HG03045 (cell line): ENCODE measurements at regions not wholly inside any gene's neighbourhood (a gene's known extent, or its start where the extent isn't known, plus 50 kb on each side); places are given as distances from the start of the nearest gene placed in this dataset.

Source experiments
- ATAC-seq: cut with Tn5 transposase; IDR thresholded peaks from one replicate; pipeline ENCODE4 v1.9.1; 2021; ENCODE audit warnings: mild to moderate bottlenecking, moderate library complexity; ENCODE audit not compliant: unreplicated experiment

DNA sequence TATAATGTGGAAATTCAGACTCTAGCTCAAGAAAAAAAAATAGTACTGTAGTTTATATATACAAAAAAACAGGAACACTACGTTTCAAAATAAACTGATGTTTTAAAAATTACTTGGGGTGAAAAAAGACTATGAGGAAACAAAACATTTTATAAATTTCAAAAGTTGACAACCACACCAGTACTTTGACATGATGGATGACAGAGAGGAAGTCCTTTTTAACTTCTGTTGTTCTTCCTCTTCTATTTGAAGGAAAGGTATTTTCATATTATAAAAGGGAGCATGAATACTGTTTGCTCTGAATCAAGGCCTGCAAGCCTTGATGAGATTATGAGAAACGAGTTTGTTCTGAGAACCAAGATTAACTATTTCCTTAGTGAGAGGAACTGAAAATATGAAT is 456.9 kb downstream of the TAF11L14 start:
- no peak for ATAC-seq

- ATAC-seq = no peak
These were observed 457.5 kb downstream of the TAF11L14 start for GRCh38 chr5:18091758-18092157.

GRCh38 chr5:18095061-18095460 is 460.8 kb downstream of the TAF11L14 start:
- no peak for ATAC-seq

GRCh38 chr5:18097817-18098216 is 463.6 kb downstream of the TAF11L14 start:
- ATAC-seq = no peak

- no peak for ATAC-seq
These were observed 464.4 kb downstream of the TAF11L14 start for GRCh38 chr5:18098691-18099090.

DNA sequence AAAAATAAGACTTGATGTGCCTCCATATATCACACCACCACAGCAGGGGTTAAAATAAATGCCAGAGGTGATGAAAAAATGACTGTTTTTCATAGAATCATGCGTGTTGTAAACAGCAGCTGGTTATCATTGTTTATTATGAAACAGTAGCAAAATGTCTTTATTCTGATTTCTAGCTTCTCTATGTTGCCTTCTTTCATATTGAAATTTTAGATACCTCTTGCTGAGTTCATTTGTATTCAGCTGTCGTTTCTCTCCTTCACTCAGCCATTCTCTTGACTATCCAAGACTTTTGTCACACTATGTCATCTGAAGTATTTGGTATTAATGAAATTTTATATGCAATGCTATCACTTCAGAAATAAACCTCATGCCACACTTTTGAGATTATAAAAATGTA is 465.0 kb downstream of the TAF11L14 start:
- no peak for ATAC-seq

- ATAC-seq = no peak
These were observed 467.3 kb downstream of the TAF11L14 start for GRCh38 chr5:18101532-18101931.

DNA sequence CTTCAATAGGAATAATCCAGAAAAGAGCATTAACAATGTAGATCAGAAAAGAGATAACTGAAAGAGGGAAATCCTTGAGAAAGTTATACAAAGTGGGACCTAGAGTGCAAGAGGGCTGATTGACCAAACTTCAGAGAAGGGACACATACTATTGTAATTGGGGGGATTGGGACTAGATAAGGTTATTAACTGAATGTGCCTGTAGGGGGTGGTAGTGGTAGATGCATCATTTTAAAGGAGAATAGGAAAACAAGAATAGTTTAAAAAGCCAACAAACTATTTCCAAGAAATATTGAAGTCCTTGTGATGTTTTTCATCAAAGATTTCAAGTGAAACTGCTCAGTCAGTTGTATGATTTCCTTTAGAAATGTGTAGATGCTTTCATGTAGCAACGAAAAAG is 468.5 kb downstream of the TAF11L14 start:
- no peak for ATAC-seq

GRCh38 chr5:18105449-18105848 is 471.2 kb downstream of the TAF11L14 start:
- no peak for ATAC-seq

DNA sequence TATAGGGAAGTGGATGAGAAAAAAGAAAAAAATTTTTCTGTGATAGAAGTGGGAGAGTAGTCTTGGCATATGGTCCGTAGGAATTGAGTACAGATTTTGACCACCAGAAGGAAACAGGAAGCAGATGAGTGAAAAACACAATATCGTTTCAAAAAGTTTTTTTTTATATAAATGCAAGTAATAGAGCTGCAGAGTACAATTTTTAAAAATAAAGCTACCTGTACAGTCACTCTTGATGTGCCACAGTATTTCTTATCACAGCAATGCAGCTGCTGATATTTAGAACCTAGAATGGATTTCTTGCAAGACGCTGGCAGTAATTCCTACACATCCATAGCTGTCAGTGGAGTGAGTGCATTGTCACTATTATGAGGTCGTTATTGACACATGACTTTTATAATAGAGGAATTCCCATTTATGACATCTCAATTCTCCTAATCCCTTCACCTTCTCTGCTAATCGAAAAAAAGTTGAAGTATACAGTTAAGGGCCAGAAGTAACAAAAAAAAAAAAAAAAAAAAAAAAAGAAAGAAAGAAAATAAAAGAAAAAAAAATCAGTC is 477.7 kb downstream of the TAF11L14 start:
- ATAC-seq = no peak

DNA sequence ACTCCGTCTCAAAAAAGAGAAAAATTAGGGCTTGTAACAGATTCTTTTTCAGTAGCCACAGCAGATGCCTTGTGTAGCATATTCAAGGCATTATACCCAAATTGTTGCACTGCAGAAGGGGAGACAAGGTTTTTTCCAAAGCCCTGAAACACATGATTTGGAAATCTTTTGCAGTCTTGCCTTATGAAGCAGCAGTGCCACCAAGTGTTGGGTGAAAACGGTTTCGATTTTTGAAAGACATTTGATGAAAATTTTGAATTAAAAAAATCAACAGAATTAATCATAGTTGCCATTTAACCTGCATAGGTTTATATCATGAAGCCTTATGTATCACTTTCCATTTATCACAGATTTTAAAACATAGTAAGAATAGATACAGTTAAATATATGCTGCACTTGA is 479.5 kb downstream of the TAF11L14 start:
- ATAC-seq = no peak

DNA sequence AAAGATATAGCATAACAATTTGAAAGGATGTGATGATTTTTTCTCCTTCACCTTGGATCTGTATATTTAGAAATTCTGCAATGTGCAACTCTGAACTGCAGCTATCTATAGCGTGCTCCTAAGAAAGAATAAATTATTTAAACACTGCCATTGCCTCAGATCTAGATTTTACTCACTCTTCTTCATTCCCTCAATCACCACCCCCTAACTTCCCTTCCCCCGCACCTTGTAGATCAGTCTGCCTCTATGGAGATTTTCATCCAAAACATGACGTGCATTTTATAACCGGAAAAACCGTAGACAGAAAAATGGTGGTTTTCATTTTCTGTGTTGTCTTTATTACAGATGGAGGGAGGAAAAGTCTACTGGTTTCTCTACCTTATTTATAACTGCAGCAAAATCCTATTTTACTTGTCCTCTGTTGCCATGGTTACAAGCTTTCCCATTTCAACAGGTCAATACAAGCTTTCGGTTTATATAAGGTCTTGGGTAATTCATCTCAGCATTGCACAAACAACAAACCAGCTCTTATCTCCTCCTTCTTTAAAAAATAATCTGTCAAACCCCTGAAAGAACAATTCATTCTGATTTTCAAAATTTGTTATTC is 480.0 kb downstream of the TAF11L14 start:
- no peak for ATAC-seq

GRCh38 chr5:18117968-18118367 is 483.7 kb downstream of the TAF11L14 start:
- no peak for ATAC-seq

DNA sequence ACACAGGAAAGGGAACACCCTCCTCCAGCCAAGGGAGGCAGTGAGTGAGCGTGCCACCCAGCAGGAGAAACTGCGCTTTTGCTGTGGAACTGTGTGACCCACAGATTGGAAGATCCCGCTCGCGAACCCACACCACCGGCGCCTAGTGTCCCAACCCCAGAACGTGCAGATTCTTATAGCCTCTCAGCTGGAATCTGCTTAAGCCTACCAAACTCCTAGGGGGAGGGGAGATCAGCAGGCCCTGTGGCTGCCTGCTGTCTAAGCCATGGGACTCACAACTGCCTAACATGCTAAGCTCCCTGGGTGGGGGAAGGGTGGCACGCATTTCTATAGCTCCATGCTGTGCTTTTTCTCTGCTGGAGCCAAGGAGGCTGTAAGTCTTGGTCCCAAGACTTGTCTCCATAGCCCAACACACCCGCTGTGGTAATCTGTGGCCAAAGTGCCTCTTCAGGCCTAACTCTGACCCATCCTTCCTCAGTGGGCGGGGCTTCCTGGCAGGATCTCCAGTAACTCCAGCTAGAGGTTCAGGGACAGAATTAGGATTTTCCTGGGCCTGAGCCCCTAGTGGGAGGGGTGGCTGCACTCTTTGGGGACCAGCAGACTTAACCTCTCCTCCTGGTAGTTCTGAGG is 485.0 kb downstream of the TAF11L14 start:
- no peak for ATAC-seq

DNA sequence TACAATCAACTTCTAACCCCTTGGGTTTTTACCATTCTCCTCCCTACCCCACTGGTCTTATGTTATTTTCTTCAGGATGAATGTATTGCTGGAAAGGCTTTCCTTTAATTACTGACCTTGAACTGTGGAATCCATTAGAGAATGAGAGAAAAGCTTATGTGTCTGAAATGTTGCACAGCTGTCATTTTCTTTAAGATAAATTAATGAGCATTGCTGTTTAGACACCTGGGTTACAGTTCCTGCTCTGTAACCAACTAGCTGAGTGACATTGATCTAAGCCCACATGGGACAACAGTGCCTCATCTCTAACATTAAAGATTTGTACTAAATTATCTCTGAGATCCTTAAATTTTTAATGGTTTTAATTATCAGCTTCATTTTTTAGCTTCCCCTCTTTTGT is 507.0 kb downstream of the TAF11L14 start:
- ATAC-seq = no peak

DNA sequence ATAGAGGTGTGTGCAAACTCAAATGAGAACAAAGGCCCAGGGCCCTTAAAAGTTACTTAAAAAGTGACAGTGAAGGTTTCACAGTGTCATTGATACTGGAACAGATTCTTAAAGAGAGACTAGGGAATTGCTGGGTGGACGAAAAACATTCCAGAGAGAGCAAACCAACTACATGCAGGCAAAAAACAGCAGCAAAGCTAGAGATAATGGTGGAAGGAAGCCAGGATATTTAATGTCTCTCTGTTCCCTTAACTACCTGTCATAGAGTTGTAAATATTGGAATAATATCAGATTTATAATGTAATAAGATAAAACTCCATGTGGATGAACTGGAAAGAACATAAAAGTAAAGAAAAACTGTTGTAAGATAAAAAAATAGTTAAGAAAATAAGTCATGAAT is 508.6 kb downstream of the TAF11L14 start:
- no peak for ATAC-seq

GRCh38 chr5:18152671-18153070 is 518.4 kb downstream of the TAF11L14 start:
- ATAC-seq = no peak

DNA sequence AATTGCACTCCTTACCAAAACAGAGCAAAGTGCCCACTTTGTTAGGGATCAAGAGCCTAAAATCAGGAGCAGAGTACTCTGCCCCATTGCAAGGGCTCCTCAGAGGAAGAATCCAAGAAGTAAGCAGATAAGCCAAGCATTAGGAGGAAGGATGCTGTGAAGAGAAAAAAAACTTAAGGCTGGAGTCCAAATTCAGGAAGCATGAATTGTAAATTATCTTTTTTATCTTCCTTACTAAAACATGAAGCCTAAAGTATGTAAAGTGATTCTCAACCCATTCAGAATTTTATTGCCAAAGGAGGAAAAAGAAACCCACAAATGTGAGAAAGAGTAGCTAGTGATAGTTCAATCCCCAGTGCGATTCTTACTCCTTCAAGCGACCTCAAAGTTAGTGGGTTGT is 523.9 kb downstream of the TAF11L14 start:
- no peak for ATAC-seq

GRCh38 chr5:18159331-18159730 is 525.1 kb downstream of the TAF11L14 start:
- no peak for ATAC-seq

DNA sequence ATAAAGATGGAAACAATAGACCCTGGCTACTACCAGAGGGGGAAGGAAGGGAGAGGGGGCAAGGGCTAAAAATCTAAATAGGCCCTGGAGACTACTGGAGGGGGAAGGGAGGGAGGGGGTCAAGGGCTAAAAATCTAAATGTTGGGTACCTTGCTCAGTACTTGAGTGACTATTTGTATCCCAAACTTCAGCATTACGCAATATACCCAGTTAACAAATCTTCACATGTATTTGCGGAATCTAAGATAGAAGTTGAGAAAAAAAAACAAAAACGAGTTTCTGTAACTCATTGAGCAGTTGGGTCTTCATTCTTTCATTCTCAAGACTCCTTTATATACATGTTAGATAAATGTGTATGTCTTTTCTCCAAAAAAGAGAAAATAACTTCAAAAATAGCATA is 537.4 kb downstream of the TAF11L14 start:
- no peak for ATAC-seq

DNA sequence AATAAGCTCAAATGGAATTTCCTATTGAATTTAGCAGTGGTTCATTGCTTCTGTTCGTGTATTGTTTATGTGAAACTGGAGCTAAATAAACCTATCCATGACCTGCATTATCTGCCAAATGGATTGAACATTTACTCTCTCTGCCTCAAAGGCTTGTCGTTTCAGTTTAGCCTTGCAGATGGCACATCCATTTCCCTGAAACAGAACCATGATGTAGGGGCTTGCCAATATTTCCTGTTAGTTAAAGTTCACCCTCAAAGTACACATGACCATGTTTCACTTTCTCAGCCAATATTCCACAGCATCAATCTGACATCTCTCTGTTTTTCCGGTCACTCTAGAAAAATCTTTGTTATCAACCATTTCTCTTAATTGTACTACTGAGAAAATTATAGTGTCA is 545.3 kb downstream of the TAF11L14 start:
- ATAC-seq = no peak

GRCh38 chr5:18181575-18181974 is 547.3 kb downstream of the TAF11L14 start:
- no peak for ATAC-seq

GRCh38 chr5:18195910-18196309 is 561.6 kb downstream of the TAF11L14 start:
- no peak for ATAC-seq
